Endodermal cell (in vitro differentiated cells): ENCODE measurements at regions not wholly inside any gene's neighbourhood (a gene's known extent, or its start where the extent isn't known, plus 50 kb on each side); places are given as distances from the start of the nearest gene placed in this dataset.

Source experiments
- DNase-seq: peaks from one replicate; pipeline ENCODE4 v3.0.0-alpha.2; 2017
- H3K27ac ChIP-seq: 2 replicates; pipeline ENCODE4 v1.5.1; 2013; ENCODE audit warnings: mild to moderate bottlenecking, low read depth, low read length, moderate library complexity
- H3K27me3 ChIP-seq: 2 replicates; pipeline ENCODE4 v1.6.1; 2013; ENCODE audit warnings: mild to moderate bottlenecking, low read length, moderate library complexity; ENCODE audit not compliant: insufficient read depth, control insufficient read depth, poor library complexity, severe bottlenecking
- H3K36me3 ChIP-seq: 2 replicates; pipeline ENCODE4 v1.7.0; 2013; ENCODE audit warnings: mild to moderate bottlenecking, low read length, moderate library complexity; ENCODE audit not compliant: control insufficient read depth, insufficient read depth
- H3K4me1 ChIP-seq: one replicate; pipeline ENCODE4 v1.7.0; 2013; ENCODE audit warnings: low read length; ENCODE audit not compliant: control insufficient read depth, insufficient read depth
- H3K4me3 ChIP-seq: 2 replicates; pipeline ENCODE4 v1.5.1; 2013; ENCODE audit warnings: mild to moderate bottlenecking, low read length, moderate library complexity
- H3K9ac ChIP-seq: 2 replicates; pipeline ENCODE4 v1.6.1; 2013; ENCODE audit warnings: mild to moderate bottlenecking, low read length, moderate library complexity; ENCODE audit not compliant: poor library complexity, severe bottlenecking; ENCODE audit errors: extremely low read depth
- H3K9me3 ChIP-seq: 2 replicates; pipeline ENCODE4 v1.6.1; 2013; ENCODE audit warnings: mild to moderate bottlenecking, low read length, moderate library complexity; ENCODE audit not compliant: control insufficient read depth
- H3K27ac Mint-ChIP-seq: 2 replicates; pipeline ENCODE4 v1.8.0; 2020; ENCODE audit warnings: mixed read lengths
- H3K27me3 Mint-ChIP-seq: 2 replicates; pipeline ENCODE4 v1.8.0; 2021; ENCODE audit warnings: mild to moderate bottlenecking, mixed read lengths; ENCODE audit not compliant: insufficient read depth
- H3K36me3 Mint-ChIP-seq: 2 replicates; pipeline ENCODE4 v1.8.0; 2020; ENCODE audit warnings: low read depth, mixed read lengths
- H3K4me1 Mint-ChIP-seq: 2 replicates; pipeline ENCODE4 v1.8.0; 2020; ENCODE audit warnings: mixed read lengths
- H3K4me3 Mint-ChIP-seq: 2 replicates; pipeline ENCODE4 v1.8.0; 2020; ENCODE audit warnings: mild to moderate bottlenecking, moderate library complexity, mixed read lengths
- H3K9me3 Mint-ChIP-seq: 2 replicates; pipeline ENCODE4 v1.8.0; 2020; ENCODE audit warnings: mild to moderate bottlenecking, mixed read lengths
- WGBS, 2 experiments: methylation state at CpG; one replicate each; pipeline versions ENCODE4 v1.1.5 to v1.1.7; 2013; ENCODE audit warnings: missing lambda C conversion rate in 2 of 2, mixed read lengths in 1 of 2; ENCODE audit not compliant: insufficient coverage in 1 of 2, insufficient read length in 1 of 2; 5-methylcytosine and 5-hydroxymethylcytosine counted together
- TF ChIP-seq, protein P1 (sequence below): fragments of 200-600 bp; sonication (generic); conservative IDR thresholded peaks from 2 replicates; pipeline ENCODE4 v1.5.0; 2021; ENCODE audit warnings: antibody characterized with exemption, mild to moderate bottlenecking

DNA sequence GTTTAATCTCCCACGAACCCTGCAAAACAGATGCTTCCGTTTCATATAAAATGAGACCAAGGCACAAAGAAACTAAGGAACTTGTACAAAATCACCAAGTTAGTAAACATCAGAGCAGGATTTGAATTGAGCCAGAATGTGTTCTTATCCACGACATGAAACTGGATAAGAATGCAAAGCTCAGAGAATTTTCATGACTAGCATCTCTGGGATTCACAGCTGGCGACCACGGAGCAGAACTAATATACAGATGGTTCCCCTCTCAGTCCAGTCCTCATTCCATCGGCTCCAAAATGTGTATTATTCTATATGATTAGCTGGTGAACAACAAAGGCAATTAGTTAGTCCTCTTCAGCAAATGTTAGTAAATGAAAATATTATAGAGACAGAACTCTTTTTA is 72.3 kb upstream of the ERG start:
- H3K27me3 ChIP-seq, result no peaks in the 10 kb centered on the region
- Mint-ChIP-seq H3K36me3 (no peaks in the 10 kb centered on the region), H3K9me3 (no peaks in the 10 kb centered on the region), H3K27me3 (no peaks in the 10 kb centered on the region), H3K4me3 (no peak overlapping the region), H3K4me1 (no peaks in the 10 kb centered on the region), H3K27ac (no peak overlapping the region)
- no peak overlapping the region for H3K27ac ChIP-seq
- DNase-seq, result no peak
- TF ChIP-seq, protein P1, sequence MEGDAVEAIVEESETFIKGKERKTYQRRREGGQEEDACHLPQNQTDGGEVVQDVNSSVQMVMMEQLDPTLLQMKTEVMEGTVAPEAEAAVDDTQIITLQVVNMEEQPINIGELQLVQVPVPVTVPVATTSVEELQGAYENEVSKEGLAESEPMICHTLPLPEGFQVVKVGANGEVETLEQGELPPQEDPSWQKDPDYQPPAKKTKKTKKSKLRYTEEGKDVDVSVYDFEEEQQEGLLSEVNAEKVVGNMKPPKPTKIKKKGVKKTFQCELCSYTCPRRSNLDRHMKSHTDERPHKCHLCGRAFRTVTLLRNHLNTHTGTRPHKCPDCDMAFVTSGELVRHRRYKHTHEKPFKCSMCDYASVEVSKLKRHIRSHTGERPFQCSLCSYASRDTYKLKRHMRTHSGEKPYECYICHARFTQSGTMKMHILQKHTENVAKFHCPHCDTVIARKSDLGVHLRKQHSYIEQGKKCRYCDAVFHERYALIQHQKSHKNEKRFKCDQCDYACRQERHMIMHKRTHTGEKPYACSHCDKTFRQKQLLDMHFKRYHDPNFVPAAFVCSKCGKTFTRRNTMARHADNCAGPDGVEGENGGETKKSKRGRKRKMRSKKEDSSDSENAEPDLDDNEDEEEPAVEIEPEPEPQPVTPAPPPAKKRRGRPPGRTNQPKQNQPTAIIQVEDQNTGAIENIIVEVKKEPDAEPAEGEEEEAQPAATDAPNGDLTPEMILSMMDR, result no peak
- no peaks in the 10 kb centered on the region for H3K36me3 ChIP-seq
- no peaks in the 10 kb centered on the region for H3K9me3 ChIP-seq
- no peaks in the 10 kb centered on the region for H3K4me1 ChIP-seq
- H3K4me3 ChIP-seq, result no peak overlapping the region
- WGBS, 2 experiments, result 94 to 96% methylated on average over 6 of the region's 6 CpGs
- no peak overlapping the region for H3K9ac ChIP-seq

DNA sequence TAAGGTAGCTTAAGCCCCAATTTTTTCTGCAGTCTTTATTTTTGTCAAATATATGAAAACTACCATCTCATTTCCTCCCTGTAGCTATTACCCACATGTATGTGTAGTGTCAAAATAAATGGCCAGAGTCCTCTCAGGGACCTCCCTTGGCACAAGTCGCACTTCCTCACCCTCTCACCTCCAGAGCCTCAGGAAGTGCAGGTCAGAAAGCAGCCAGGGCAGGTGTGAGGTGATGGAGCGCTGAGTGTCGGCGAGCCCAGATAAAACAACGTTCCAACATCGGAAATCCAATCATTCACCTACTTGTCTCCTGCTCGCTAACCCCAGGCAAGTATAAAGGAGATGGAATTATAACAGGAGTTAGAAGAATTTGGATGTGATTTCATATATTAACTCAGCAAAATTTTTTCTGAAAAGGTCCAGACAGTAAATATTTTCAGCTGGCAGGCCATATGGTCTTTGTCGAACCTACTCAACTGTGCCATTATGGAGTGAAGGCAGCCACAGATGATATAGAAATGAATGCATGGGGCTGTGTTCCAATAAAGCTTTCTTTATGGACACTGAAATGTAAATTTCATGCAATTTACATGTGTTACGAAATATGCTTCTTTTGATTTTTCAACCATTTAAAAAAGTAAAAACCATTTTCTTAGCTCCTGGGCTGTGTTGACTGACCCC is 76.8 kb upstream of the ERG start:
- no peak overlapping the region for H3K9ac ChIP-seq
- no peaks in the 10 kb centered on the region for H3K9me3 ChIP-seq
- Mint-ChIP-seq H3K27ac (no peak overlapping the region), H3K4me3 (no peak overlapping the region), H3K9me3 (no peaks in the 10 kb centered on the region), H3K4me1 (no peaks in the 10 kb centered on the region), H3K27me3 (peaks cover 2% of the 10 kb centered on the region), H3K36me3 (no peaks in the 10 kb centered on the region)
- no peak overlapping the region for H3K4me3 ChIP-seq
- DNase-seq, result no peak
- H3K27ac ChIP-seq, result no peak overlapping the region
- H3K36me3 ChIP-seq, result no peaks in the 10 kb centered on the region
- no peaks in the 10 kb centered on the region for H3K4me1 ChIP-seq
- H3K27me3 ChIP-seq, result no peaks in the 10 kb centered on the region
- WGBS, 2 experiments, result 98 to 100% methylated on average over 2 to 8 of the region's 9 CpGs
- TF ChIP-seq, protein P1, result no peak

DNA sequence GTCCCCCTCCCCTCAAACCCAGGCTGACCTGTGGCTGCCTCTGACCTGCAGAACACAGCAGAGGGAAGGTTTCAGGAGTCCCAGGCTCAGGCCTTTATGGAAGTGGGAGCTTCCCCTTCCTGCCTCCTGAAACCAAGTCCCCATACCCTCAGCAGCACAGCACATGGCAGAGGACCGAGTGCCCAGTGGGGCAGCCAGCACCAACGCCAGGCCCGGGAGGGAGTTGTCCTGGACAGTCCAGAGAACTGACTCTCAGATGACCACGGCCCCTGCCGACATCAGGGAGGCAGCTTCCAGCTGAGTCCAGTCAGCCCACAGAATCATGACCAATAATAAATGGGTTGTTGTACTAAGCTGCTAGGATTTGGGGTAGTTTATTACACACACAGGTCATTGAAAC is 79.6 kb upstream of the ERG start:
- Mint-ChIP-seq H3K27me3 (peaks cover 2% of the 10 kb centered on the region), H3K4me1 (no peaks in the 10 kb centered on the region), H3K9me3 (no peaks in the 10 kb centered on the region), H3K36me3 (no peaks in the 10 kb centered on the region), H3K27ac (no peak overlapping the region), H3K4me3 (no peak overlapping the region)
- 82 to 88% methylated on average over 2 to 5 of the region's 5 CpGs for WGBS, 2 experiments
- no peaks in the 10 kb centered on the region for H3K36me3 ChIP-seq
- H3K4me1 ChIP-seq, result no peaks in the 10 kb centered on the region
- H3K27me3 ChIP-seq, result no peaks in the 10 kb centered on the region
- no peak overlapping the region for H3K4me3 ChIP-seq
- TF ChIP-seq, protein P1, result no peak
- no peak overlapping the region for H3K27ac ChIP-seq
- no peak overlapping the region for H3K9ac ChIP-seq
- no peaks in the 10 kb centered on the region for H3K9me3 ChIP-seq
- DNase-seq, result no peak
